ENCODE measurements at regions not wholly inside any gene's neighbourhood (a gene's known extent, or its start where the extent isn't known, plus 50 kb on each side); places are given as distances from the start of the nearest gene placed in this dataset.

GRCh38 chr15:70526974-70527325 is 236.4 kb downstream of the UACA start:
- TF ChIP-seq CTCF (IDR thresholded peaks at IDR 0.05): no peak
- Histone ChIP-seq H3K9me3 (ENCODE audit: control insufficient read depth, low read length) (no peaks in the 10 kb centered on the region), H3K27ac (no peak overlapping the region), H2AFZ (no peak overlapping the region), H3K4me3 (ENCODE audit: low read depth, low read length) (no peak overlapping the region), H3K4me1 (no peaks in the 10 kb centered on the region), H3K27me3 (ENCODE audit: control insufficient read depth, insufficient read depth, low read length) (no peaks in the 10 kb centered on the region), H3K9ac (no peak overlapping the region), H3K36me3 (ENCODE audit: control insufficient read depth, insufficient read depth, low read length) (no peaks in the 10 kb centered on the region), H3K4me2 (ENCODE audit: low read length) (no peak overlapping the region), H3K79me2 (no peaks in the 10 kb centered on the region)

- Histone ChIP-seq H3K4me2 (ENCODE audit: low read length) (no peak overlapping the region), H3K9ac (no peak overlapping the region), H3K36me3 (ENCODE audit: control insufficient read depth, insufficient read depth, low read length) (no peaks in the 10 kb centered on the region), H3K4me3 (ENCODE audit: low read depth, low read length) (no peak overlapping the region), H3K9me3 (ENCODE audit: control insufficient read depth, low read length) (no peaks in the 10 kb centered on the region), H3K4me1 (no peaks in the 10 kb centered on the region), H3K27me3 (ENCODE audit: control insufficient read depth, insufficient read depth, low read length) (no peaks in the 10 kb centered on the region), H3K79me2 (no peaks in the 10 kb centered on the region), H2AFZ (no peak overlapping the region), H3K27ac (no peak overlapping the region)
- TF ChIP-seq CTCF (IDR thresholded peaks at IDR 0.05): no peak
Observed at GRCh38 chr15:70526221-70526973, 237.0 kb downstream of the UACA start.

GRCh38 chr15:70525551-70525950 is 237.8 kb downstream of the UACA start:
- Histone ChIP-seq H3K4me1 (no peaks in the 10 kb centered on the region), H3K79me2 (no peaks in the 10 kb centered on the region), H2AFZ (no peak overlapping the region), H3K9me3 (ENCODE audit: control insufficient read depth, low read length) (no peaks in the 10 kb centered on the region), H3K27ac (no peak overlapping the region), H3K27me3 (ENCODE audit: control insufficient read depth, insufficient read depth, low read length) (no peaks in the 10 kb centered on the region), H3K4me3 (ENCODE audit: low read depth, low read length) (no peak overlapping the region), H3K4me2 (ENCODE audit: low read length) (no peak overlapping the region), H3K36me3 (ENCODE audit: control insufficient read depth, insufficient read depth, low read length) (no peaks in the 10 kb centered on the region), H3K9ac (no peak overlapping the region)
- TF ChIP-seq CTCF (IDR thresholded peaks at IDR 0.05): no peak

GRCh38 chr15:70524470-70524869 is 238.9 kb downstream of the UACA start:
- Histone ChIP-seq H3K4me1 (no peaks in the 10 kb centered on the region), H3K36me3 (ENCODE audit: control insufficient read depth, insufficient read depth, low read length) (no peaks in the 10 kb centered on the region), H3K27me3 (ENCODE audit: control insufficient read depth, insufficient read depth, low read length) (no peaks in the 10 kb centered on the region), H3K27ac (no peak overlapping the region), H3K79me2 (no peaks in the 10 kb centered on the region), H3K4me3 (ENCODE audit: low read depth, low read length) (no peak overlapping the region), H3K9me3 (ENCODE audit: control insufficient read depth, low read length) (no peaks in the 10 kb centered on the region), H2AFZ (no peak overlapping the region), H3K9ac (no peak overlapping the region), H3K4me2 (ENCODE audit: low read length) (no peak overlapping the region)
- no peak for TF ChIP-seq CTCF (IDR thresholded peaks at IDR 0.05)

- H3K79me2 ChIP-seq: no peaks in the 10 kb centered on the region
- no peak overlapping the region for H3K27ac ChIP-seq
- no peaks in the 10 kb centered on the region for H3K9me3 ChIP-seq (ENCODE audit: control insufficient read depth, low read length)
- H3K4me3 ChIP-seq (ENCODE audit: low read depth, low read length): no peak overlapping the region
- no peak overlapping the region for H3K9ac ChIP-seq
- no peaks in the 10 kb centered on the region for H3K36me3 ChIP-seq (ENCODE audit: control insufficient read depth, insufficient read depth, low read length)
- H2AFZ ChIP-seq: no peak overlapping the region
- H3K27me3 ChIP-seq (ENCODE audit: control insufficient read depth, insufficient read depth, low read length): no peaks in the 10 kb centered on the region
- no peak for TF ChIP-seq CTCF (IDR thresholded peaks at IDR 0.05)
- no peak overlapping the region for H3K4me2 ChIP-seq (ENCODE audit: low read length)
- H3K4me1 ChIP-seq: no peaks in the 10 kb centered on the region
Observed at GRCh38 chr15:70523616-70524015, 239.7 kb downstream of the UACA start.

Data from parathyroid adenoma (tissue), 2 donors.